GM12891 (cell line): ENCODE measurements at regions not wholly inside any gene's neighbourhood (a gene's known extent, or its start where the extent isn't known, plus 50 kb on each side); places are given as distances from the start of the nearest gene placed in this dataset.

Experiments used
- PAX5 ChIP-seq: IDR thresholded peaks from 2 replicates; pipeline ENCODE4 v1.6.1; 2011; ENCODE audit warnings: low read length, moderate library complexity, mild to moderate bottlenecking; ENCODE audit not compliant: insufficient read depth, severe bottlenecking
- POLR2A ChIP-seq: IDR thresholded peaks from 2 replicates; pipeline ENCODE4 v1.6.1; 2011; ENCODE audit warnings: low read depth, low read length, control low read depth
- POLR2AphosphoS5 ChIP-seq: IDR thresholded peaks from 2 replicates; pipeline ENCODE4 v1.6.1; 2011; ENCODE audit warnings: low read depth, low read length, control low read depth
- POU2F2 ChIP-seq: IDR thresholded peaks from 2 replicates; pipeline ENCODE4 v1.6.1; 2011; ENCODE audit warnings: low read depth, mild to moderate bottlenecking, control low read depth, low read length, moderate library complexity
- SPI1 ChIP-seq: IDR thresholded peaks from 2 replicates; pipeline ENCODE4 v1.6.1; 2011; ENCODE audit warnings: low read depth, low read length, control low read depth
- TAF1 ChIP-seq: IDR thresholded peaks from 2 replicates; pipeline ENCODE4 v1.6.1; 2011; ENCODE audit warnings: low read depth, low read length, control low read depth

DNA sequence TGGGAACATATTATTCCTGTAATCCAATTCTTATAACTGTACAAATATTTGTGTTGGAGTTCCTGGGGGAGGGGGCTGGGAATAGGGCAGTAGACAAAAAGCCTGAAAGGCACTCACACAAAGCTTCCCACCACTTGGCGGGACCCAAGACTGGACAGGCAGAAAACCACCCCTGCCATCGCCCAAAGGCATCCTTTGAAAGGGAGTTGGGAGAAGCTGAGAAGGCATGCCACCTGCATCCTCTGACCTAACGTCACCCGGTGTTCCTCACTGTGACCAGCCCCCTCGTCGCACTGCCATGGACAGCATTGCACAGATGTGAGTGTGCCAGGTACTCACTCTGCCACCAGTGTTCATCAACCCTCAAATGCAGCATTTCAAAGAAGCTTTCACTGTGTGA, 80.6 kb upstream of the SMIM23 start:
- no peak for TF ChIP-seq POLR2A
- no peak for TF ChIP-seq POU2F2
- no peak for TF ChIP-seq PAX5
- no peak for TF ChIP-seq POLR2AphosphoS5
- TF ChIP-seq TAF1 = no peak
- TF ChIP-seq SPI1 = no peak
